ENCODE measurements at regions not wholly inside any gene's neighbourhood (a gene's known extent, or its start where the extent isn't known, plus 50 kb on each side); places are given as distances from the start of the nearest gene placed in this dataset.

GRCh38 chr18:24544949-24545348, 84.5 kb downstream of the HRH4 start:
- H3K4me3 Mint-ChIP-seq = no peak overlapping the region
- no peak for TF ChIP-seq MAX (CRISPR knock-in tag; IDR thresholded peaks at IDR 0.05)
- no peak for TF ChIP-seq HMGXB4 (CRISPR knock-in tag; IDR thresholded peaks at IDR 0.05)
- no peak for TF ChIP-seq NR3C1 (CRISPR knock-in tag; conservative IDR thresholded peaks at IDR 0.05; ENCODE audit: low read depth)
- TF ChIP-seq, protein P1, sequence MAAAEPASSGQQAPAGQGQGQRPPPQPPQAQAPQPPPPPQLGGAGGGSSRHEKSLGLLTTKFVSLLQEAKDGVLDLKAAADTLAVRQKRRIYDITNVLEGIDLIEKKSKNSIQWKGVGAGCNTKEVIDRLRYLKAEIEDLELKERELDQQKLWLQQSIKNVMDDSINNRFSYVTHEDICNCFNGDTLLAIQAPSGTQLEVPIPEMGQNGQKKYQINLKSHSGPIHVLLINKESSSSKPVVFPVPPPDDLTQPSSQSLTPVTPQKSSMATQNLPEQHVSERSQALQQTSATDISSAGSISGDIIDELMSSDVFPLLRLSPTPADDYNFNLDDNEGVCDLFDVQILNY (CRISPR knock-in tag; IDR thresholded peaks at IDR 0.05) = no peak
- no peak for TF ChIP-seq ZNF219 (CRISPR knock-in tag; IDR thresholded peaks at IDR 0.05; ENCODE audit: borderline replicate concordance)
- TF ChIP-seq FOXK1 (CRISPR knock-in tag; IDR thresholded peaks at IDR 0.05) = no peak
- no peak for TF ChIP-seq ZNF512 (CRISPR knock-in tag; IDR thresholded peaks at IDR 0.05; ENCODE audit: borderline replicate concordance)
- TF ChIP-seq ZNF317 (CRISPR knock-in tag; IDR thresholded peaks at IDR 0.05; ENCODE audit: borderline replicate concordance, low read depth) = no peak
- no peak for TF ChIP-seq ELF4 (CRISPR knock-in tag; IDR thresholded peaks at IDR 0.05; ENCODE audit: low read depth)
- TF ChIP-seq, protein P2, sequence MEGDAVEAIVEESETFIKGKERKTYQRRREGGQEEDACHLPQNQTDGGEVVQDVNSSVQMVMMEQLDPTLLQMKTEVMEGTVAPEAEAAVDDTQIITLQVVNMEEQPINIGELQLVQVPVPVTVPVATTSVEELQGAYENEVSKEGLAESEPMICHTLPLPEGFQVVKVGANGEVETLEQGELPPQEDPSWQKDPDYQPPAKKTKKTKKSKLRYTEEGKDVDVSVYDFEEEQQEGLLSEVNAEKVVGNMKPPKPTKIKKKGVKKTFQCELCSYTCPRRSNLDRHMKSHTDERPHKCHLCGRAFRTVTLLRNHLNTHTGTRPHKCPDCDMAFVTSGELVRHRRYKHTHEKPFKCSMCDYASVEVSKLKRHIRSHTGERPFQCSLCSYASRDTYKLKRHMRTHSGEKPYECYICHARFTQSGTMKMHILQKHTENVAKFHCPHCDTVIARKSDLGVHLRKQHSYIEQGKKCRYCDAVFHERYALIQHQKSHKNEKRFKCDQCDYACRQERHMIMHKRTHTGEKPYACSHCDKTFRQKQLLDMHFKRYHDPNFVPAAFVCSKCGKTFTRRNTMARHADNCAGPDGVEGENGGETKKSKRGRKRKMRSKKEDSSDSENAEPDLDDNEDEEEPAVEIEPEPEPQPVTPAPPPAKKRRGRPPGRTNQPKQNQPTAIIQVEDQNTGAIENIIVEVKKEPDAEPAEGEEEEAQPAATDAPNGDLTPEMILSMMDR (IDR thresholded peaks at IDR 0.05) = no peak
- TF ChIP-seq, protein P3, sequence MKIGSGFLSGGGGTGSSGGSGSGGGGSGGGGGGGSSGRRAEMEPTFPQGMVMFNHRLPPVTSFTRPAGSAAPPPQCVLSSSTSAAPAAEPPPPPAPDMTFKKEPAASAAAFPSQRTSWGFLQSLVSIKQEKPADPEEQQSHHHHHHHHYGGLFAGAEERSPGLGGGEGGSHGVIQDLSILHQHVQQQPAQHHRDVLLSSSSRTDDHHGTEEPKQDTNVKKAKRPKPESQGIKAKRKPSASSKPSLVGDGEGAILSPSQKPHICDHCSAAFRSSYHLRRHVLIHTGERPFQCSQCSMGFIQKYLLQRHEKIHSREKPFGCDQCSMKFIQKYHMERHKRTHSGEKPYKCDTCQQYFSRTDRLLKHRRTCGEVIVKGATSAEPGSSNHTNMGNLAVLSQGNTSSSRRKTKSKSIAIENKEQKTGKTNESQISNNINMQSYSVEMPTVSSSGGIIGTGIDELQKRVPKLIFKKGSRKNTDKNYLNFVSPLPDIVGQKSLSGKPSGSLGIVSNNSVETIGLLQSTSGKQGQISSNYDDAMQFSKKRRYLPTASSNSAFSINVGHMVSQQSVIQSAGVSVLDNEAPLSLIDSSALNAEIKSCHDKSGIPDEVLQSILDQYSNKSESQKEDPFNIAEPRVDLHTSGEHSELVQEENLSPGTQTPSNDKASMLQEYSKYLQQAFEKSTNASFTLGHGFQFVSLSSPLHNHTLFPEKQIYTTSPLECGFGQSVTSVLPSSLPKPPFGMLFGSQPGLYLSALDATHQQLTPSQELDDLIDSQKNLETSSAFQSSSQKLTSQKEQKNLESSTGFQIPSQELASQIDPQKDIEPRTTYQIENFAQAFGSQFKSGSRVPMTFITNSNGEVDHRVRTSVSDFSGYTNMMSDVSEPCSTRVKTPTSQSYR (CRISPR knock-in tag; IDR thresholded peaks at IDR 0.05) = no peak
- no peak for TF ChIP-seq ZSCAN18 (CRISPR knock-in tag; IDR thresholded peaks at IDR 0.05)
- H3K4me1 Mint-ChIP-seq = peaks cover 24% of the 10 kb centered on the region
- ChIA-PET POLR2A (no interaction called here), CTCF (interaction anchor here (1.7 to 6.3 kb wide), 6 partner anchors 31 to 189 kb away, joined by 6 to 103 read pairs (median 12); no protein-coding TSS in a partner anchor)
- no peaks in the 10 kb centered on the region for H3K27me3 Mint-ChIP-seq (ENCODE audit: low read depth)
- no peak for DNase-seq (ENCODE audit: low spot score)
- no peaks in the 10 kb centered on the region for H3K36me3 Mint-ChIP-seq
- H3K9me3 Mint-ChIP-seq = no peaks in the 10 kb centered on the region
- H3K27ac Mint-ChIP-seq = no peak overlapping the region
- ATAC-seq = no peak

DNA sequence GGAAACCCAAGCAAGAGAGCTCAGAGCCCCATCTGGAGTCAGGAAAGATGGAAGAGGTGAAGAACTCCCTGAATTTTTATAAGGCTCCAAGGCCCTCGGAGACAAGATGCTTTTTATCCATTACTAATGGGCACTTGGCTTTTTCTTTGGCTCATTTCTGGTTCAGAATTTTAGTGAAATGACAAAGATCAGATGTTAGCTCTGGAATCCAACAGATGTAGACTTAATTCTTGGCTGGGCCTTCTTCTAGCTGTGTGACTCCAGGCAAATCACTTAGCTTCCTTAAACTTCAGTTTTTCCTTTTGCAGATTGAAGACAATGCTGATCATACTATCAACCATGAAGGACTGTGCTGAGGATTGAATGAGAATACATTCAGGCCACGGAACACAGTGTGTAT, 85.2 kb downstream of the HRH4 start:
- no peaks in the 10 kb centered on the region for H3K9me3 Mint-ChIP-seq
- ChIA-PET CTCF (interaction anchor here (1.4 to 6.3 kb wide), 4 partner anchors 57 to 187 kb away, joined by 4 to 103 read pairs (median 10); no protein-coding TSS in a partner anchor), POLR2A (no interaction called here)
- no peak overlapping the region for H3K27ac Mint-ChIP-seq
- ATAC-seq = no peak
- no peak overlapping the region for H3K4me3 Mint-ChIP-seq
- peaks cover 24% of the 10 kb centered on the region for H3K4me1 Mint-ChIP-seq
- H3K36me3 Mint-ChIP-seq = no peaks in the 10 kb centered on the region
- DNase-seq (ENCODE audit: low spot score) = no peak
- TF ChIP-seq, protein P4, sequence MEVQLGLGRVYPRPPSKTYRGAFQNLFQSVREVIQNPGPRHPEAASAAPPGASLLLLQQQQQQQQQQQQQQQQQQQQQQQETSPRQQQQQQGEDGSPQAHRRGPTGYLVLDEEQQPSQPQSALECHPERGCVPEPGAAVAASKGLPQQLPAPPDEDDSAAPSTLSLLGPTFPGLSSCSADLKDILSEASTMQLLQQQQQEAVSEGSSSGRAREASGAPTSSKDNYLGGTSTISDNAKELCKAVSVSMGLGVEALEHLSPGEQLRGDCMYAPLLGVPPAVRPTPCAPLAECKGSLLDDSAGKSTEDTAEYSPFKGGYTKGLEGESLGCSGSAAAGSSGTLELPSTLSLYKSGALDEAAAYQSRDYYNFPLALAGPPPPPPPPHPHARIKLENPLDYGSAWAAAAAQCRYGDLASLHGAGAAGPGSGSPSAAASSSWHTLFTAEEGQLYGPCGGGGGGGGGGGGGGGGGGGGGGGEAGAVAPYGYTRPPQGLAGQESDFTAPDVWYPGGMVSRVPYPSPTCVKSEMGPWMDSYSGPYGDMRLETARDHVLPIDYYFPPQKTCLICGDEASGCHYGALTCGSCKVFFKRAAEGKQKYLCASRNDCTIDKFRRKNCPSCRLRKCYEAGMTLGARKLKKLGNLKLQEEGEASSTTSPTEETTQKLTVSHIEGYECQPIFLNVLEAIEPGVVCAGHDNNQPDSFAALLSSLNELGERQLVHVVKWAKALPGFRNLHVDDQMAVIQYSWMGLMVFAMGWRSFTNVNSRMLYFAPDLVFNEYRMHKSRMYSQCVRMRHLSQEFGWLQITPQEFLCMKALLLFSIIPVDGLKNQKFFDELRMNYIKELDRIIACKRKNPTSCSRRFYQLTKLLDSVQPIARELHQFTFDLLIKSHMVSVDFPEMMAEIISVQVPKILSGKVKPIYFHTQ (CRISPR knock-in tag; IDR thresholded peaks at IDR 0.05) = no peak
- TF ChIP-seq, protein P5, sequence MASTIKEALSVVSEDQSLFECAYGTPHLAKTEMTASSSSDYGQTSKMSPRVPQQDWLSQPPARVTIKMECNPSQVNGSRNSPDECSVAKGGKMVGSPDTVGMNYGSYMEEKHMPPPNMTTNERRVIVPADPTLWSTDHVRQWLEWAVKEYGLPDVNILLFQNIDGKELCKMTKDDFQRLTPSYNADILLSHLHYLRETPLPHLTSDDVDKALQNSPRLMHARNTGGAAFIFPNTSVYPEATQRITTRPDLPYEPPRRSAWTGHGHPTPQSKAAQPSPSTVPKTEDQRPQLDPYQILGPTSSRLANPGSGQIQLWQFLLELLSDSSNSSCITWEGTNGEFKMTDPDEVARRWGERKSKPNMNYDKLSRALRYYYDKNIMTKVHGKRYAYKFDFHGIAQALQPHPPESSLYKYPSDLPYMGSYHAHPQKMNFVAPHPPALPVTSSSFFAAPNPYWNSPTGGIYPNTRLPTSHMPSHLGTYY (CRISPR knock-in tag; IDR thresholded peaks at IDR 0.05) = no peak
- TF ChIP-seq ESRRA (CRISPR knock-in tag; IDR thresholded peaks at IDR 0.05; ENCODE audit: borderline replicate concordance) (no peak), NFYB (CRISPR knock-in tag; conservative IDR thresholded peaks at IDR 0.05; ENCODE audit: low read depth) (no peak)
- no peaks in the 10 kb centered on the region for H3K27me3 Mint-ChIP-seq (ENCODE audit: low read depth)

All from WTC11 (cell line).